HepG2 (cell line): ENCODE measurements at regions not wholly inside any gene's neighbourhood (a gene's known extent, or its start where the extent isn't known, plus 50 kb on each side); places are given as distances from the start of the nearest gene placed in this dataset.

Experiments used
- ATAC-seq: fragments of 200-7000 bp; cut with Tn5 transposase; 3 replicates; pipeline ENCODE4 v1.9.1; 2020; ENCODE audit warnings: mild to moderate bottlenecking, moderate library complexity
- BruUV-seq: library from RNA; stranded (reverse); fragments of 400-500 nt; replicated peaks from 2 replicates; lab custom pipeline; 2021; lab: Mats Ljungman, UMichigan
- CTCF ChIA-PET: fragments of 300-600 bp; formaldehyde crosslinking; extraction: SDS; loops from one replicate; lab custom pipeline; 2021; ENCODE audit warnings: low total read pairs, inconsistent platforms, low intra/inter-chr PET ratio; lab: Yijun Ruan, JAX
- POLR2A ChIA-PET: fragments of 350-600 bp; sonication (Branson Sonifier 250); formaldehyde crosslinking; loops from one replicate; lab custom pipeline; 2020; ENCODE audit warnings: antibody characterized with exemption, inconsistent platforms; lab: Yijun Ruan, JAX
- DNase-seq: peaks from one replicate; pipeline ENCODE4 v3.0.0-alpha.2; 2015; ENCODE audit warnings: low spot score
- FAIRE-seq: peaks from 3 replicates; lab custom pipeline; 2011; peaks lifted over from hg19 to GRCh38; lab: Jason Lieb, UNC
- H2AFZ ChIP-seq: one replicate; pipeline ENCODE4 v1.6.1; 2011; ENCODE audit warnings: low read length, inconsistent platforms
- H3K27ac ChIP-seq: fragments of 300-600 bp; 3 replicates; pipeline ENCODE4 v1.8.0; 2011; ENCODE audit warnings: mixed run types, mild to moderate bottlenecking, mixed read lengths, low read length, inconsistent platforms; ENCODE audit not compliant: insufficient read depth; ENCODE audit errors: extremely low read length
- H3K27me3 ChIP-seq, 2 experiments: fragments of 200-600 bp in 1 of 2; 2 replicates in 1 of 2; 3 replicates in 1 of 2; pipeline versions ENCODE4 v1.6.0 to v1.8.0; 2011; ENCODE audit warnings: low read length in 2 of 2, mild to moderate bottlenecking in 2 of 2, moderate library complexity in 2 of 2, inconsistent platforms in 1 of 2; ENCODE audit not compliant: insufficient read depth in 2 of 2, control insufficient read depth in 1 of 2
- H3K36me3 ChIP-seq, 2 experiments: fragments of 200-600 bp in 1 of 2; replicated peaks in 1 of 2; 2 replicates in 1 of 2; 3 replicates in 1 of 2; pipeline versions ENCODE4 v1.5.1 to v1.8.0; 2011; ENCODE audit warnings: low read length in 2 of 2, inconsistent platforms in 1 of 2; ENCODE audit not compliant: insufficient read depth in 2 of 2, control insufficient read depth in 1 of 2
- H3K4me1 ChIP-seq: 2 replicates; pipeline ENCODE4 v1.5.1; 2012; ENCODE audit warnings: low read length, inconsistent platforms; ENCODE audit not compliant: insufficient read depth
- H3K4me2 ChIP-seq: 2 replicates; pipeline ENCODE4 v1.6.0; 2011; ENCODE audit warnings: low read depth, low read length, inconsistent platforms
- H3K4me3 ChIP-seq, 3 experiments: fragments of 200-600 bp in 1 of 3; sonication (generic), shearing (Covaris generic) in 1 of 3; replicated peaks in 1 of 3; 2 replicates each; pipeline ENCODE4 v1.5.1; 2011 to 2016; ENCODE audit warnings: low read length in 3 of 3, inconsistent platforms in 2 of 3, low read depth in 2 of 3, mild to moderate bottlenecking in 2 of 3, control low read depth in 1 of 3, mixed read lengths in 1 of 3; ENCODE audit not compliant: insufficient read depth in 1 of 3
- H3K79me2 ChIP-seq: one replicate; pipeline ENCODE4 v1.6.1; 2011; ENCODE audit warnings: low read length, inconsistent platforms; ENCODE audit not compliant: insufficient read depth
- H3K9ac ChIP-seq: 2 replicates; pipeline ENCODE4 v1.6.0; 2011; ENCODE audit warnings: mild to moderate bottlenecking, low read depth, low read length, inconsistent platforms; ENCODE audit not compliant: insufficient read depth
- H3K9me3 ChIP-seq: 2 replicates; pipeline ENCODE4 v1.5.1; 2012; ENCODE audit warnings: mild to moderate bottlenecking, low read length
- H4K20me1 ChIP-seq: 2 replicates; pipeline ENCODE4 v1.6.0; 2011; ENCODE audit warnings: inconsistent platforms, mild to moderate bottlenecking, low read length, moderate library complexity; ENCODE audit not compliant: insufficient read depth
- GABPB1 ChIP-seq: IDR thresholded peaks from 2 replicates; pipeline ENCODE4 v1.6.1; 2016; ENCODE audit warnings: mild to moderate bottlenecking, missing genetic modification reagents, moderate library complexity, missing compliant biosample characterization
- HNRNPH1 ChIP-seq: fragments of 200-400 bp; formaldehyde crosslinking; optimal IDR thresholded peaks from 2 replicates; pipeline ENCODE3; 2017; ENCODE audit warnings: mild to moderate bottlenecking, low read depth, low read length
- POLR2AphosphoS5 ChIP-seq: IDR thresholded peaks from 2 replicates; pipeline ENCODE4 v1.6.1; 2012; ENCODE audit warnings: low read depth, low read length
- SP1 ChIP-seq, 2 experiments: fragments of 450-650 bp in 1 of 2; sonication (generic) in 1 of 2; formaldehyde crosslinking in 1 of 2; IDR thresholded peaks; 2 replicates each; pipeline versions ENCODE4 v1.4.0 to v1.6.1; 2016 to 2020; ENCODE audit warnings: missing genetic modification reagents in 1 of 2
- TFAP4 ChIP-seq: sonication (generic); IDR thresholded peaks from 2 replicates; pipeline ENCODE4 v1.6.1; 2016; ENCODE audit warnings: low read depth, borderline replicate concordance
- ZNF564 ChIP-seq: sonication (generic); formaldehyde crosslinking; IDR thresholded peaks from 2 replicates; pipeline ENCODE4 v1.8.1; 2023; ENCODE audit warnings: mild to moderate bottlenecking, missing genetic modification reagents
- ZNF737 ChIP-seq: sonication (generic); formaldehyde crosslinking; IDR thresholded peaks from 2 replicates; pipeline ENCODE4 v1.5.0; 2020; ENCODE audit warnings: missing genetic modification reagents, mild to moderate bottlenecking, borderline replicate concordance
- ZNF782 ChIP-seq: sonication (generic); formaldehyde crosslinking; IDR thresholded peaks from 2 replicates; pipeline ENCODE4 v1.4.0; 2020; ENCODE audit warnings: missing genetic modification reagents, mild to moderate bottlenecking, borderline replicate concordance
- ZNF878 ChIP-seq: sonication (generic); formaldehyde crosslinking; IDR thresholded peaks from 2 replicates; pipeline ENCODE4 v1.8.1; 2023; ENCODE audit warnings: mild to moderate bottlenecking, missing genetic modification reagents, moderate library complexity
- ZSCAN12 ChIP-seq: sonication (generic); formaldehyde crosslinking; IDR thresholded peaks from 2 replicates; pipeline ENCODE4 v1.9.0; 2021; ENCODE audit warnings: mild to moderate bottlenecking, missing genetic modification reagents
- WGBS: methylation state at CpG from one replicate; pipeline ENCODE4 v1.1.6; 2017; ENCODE audit warnings: low lambda C conversion rate; 5-methylcytosine and 5-hydroxymethylcytosine counted together
- in situ Hi-C: cut with HindIII; loops from 2 replicates; pipeline ENCODE4 v1.10.0; 2017; ENCODE audit warnings: low pct_unique_long_range_greater_than_20kb; ENCODE audit not compliant: extremely low pct_ligation_motif_present
- intact Hi-C: fragments of 100-400 bp; cut with micrococcal nuclease; formaldehyde crosslinking; loops from one replicate; pipeline ENCODE4 v1.10.0; 2022; ENCODE audit not compliant: unreplicated experiment
- TF ChIP-seq, protein P1 (sequence below), 2 experiments: fragments of 450-650 bp in 1 of 2; sonication (generic) in 1 of 2; formaldehyde crosslinking; IDR thresholded peaks; 2 replicates each; pipeline versions ENCODE4 v1.5.0 to v1.8.0; 2020 to 2022; ENCODE audit warnings: mild to moderate bottlenecking in 1 of 2, missing genetic modification reagents in 1 of 2
- TF ChIP-seq, protein P2 (sequence below): sonication (generic); formaldehyde crosslinking; IDR thresholded peaks from 2 replicates; pipeline ENCODE4 v1.5.0; 2020; ENCODE audit warnings: mild to moderate bottlenecking, missing genetic modification reagents, borderline replicate concordance
- TF ChIP-seq, protein P3 (sequence below): sonication (generic); formaldehyde crosslinking; IDR thresholded peaks from 2 replicates; pipeline ENCODE4 v1.5.0; 2020; ENCODE audit warnings: missing genetic modification reagents
- TF ChIP-seq, protein P4 (sequence below): sonication (generic); formaldehyde crosslinking; IDR thresholded peaks from 2 replicates; pipeline ENCODE4 v1.4.0; 2020; ENCODE audit warnings: mild to moderate bottlenecking, low read depth, missing genetic modification reagents
- TF ChIP-seq, protein P5 (sequence below): sonication (generic); formaldehyde crosslinking; IDR thresholded peaks from 2 replicates; pipeline ENCODE4 v1.4.0; 2020; ENCODE audit warnings: missing genetic modification reagents

DNA sequence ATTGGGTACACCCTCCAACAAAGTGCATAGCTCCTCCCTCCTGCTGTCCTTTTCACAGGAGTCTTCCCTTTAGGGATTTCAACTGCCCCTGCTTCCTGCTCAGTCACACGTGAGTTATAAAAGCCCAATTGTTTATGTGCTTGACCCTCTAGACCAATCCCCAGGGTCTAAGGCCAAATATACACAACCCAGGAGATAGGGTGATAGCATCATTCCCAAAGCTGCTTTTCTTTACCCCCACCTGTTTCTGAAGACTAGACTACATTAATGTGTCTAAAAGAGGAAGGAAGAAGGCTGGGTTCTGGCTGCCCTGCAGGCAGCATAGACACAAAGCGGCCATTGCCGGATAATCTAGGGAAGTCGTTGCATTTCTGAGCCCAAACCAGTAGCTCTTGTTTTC, 526.7 kb upstream of the FRG1 start:
- no peak for DNase-seq
- ChIA-PET CTCF (no interaction called here), POLR2A (no interaction called here)
- H3K4me3 ChIP-seq: no peak overlapping the region
- TF ChIP-seq ZNF782 (no peak), POLR2AphosphoS5 (no peak), ZNF564 (CRISPR knock-in tag) (no peak), ZNF737 (no peak), GABPB1 (CRISPR knock-in tag) (no peak), ZNF878 (CRISPR knock-in tag) (no peak), SP1 (IDR thresholded peaks at IDR 0.05) (no peak), SP1 (CRISPR knock-in tag; IDR thresholded peaks at IDR 0.05) (no peak), HNRNPH1 (no peak), ZSCAN12 (CRISPR knock-in tag) (no peak), TFAP4 (no peak)
- TF ChIP-seq, protein P1, sequence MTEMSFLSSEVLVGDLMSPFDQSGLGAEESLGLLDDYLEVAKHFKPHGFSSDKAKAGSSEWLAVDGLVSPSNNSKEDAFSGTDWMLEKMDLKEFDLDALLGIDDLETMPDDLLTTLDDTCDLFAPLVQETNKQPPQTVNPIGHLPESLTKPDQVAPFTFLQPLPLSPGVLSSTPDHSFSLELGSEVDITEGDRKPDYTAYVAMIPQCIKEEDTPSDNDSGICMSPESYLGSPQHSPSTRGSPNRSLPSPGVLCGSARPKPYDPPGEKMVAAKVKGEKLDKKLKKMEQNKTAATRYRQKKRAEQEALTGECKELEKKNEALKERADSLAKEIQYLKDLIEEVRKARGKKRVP (CRISPR knock-in tag; IDR thresholded peaks at IDR 0.05): no peak
- TF ChIP-seq, protein P2, sequence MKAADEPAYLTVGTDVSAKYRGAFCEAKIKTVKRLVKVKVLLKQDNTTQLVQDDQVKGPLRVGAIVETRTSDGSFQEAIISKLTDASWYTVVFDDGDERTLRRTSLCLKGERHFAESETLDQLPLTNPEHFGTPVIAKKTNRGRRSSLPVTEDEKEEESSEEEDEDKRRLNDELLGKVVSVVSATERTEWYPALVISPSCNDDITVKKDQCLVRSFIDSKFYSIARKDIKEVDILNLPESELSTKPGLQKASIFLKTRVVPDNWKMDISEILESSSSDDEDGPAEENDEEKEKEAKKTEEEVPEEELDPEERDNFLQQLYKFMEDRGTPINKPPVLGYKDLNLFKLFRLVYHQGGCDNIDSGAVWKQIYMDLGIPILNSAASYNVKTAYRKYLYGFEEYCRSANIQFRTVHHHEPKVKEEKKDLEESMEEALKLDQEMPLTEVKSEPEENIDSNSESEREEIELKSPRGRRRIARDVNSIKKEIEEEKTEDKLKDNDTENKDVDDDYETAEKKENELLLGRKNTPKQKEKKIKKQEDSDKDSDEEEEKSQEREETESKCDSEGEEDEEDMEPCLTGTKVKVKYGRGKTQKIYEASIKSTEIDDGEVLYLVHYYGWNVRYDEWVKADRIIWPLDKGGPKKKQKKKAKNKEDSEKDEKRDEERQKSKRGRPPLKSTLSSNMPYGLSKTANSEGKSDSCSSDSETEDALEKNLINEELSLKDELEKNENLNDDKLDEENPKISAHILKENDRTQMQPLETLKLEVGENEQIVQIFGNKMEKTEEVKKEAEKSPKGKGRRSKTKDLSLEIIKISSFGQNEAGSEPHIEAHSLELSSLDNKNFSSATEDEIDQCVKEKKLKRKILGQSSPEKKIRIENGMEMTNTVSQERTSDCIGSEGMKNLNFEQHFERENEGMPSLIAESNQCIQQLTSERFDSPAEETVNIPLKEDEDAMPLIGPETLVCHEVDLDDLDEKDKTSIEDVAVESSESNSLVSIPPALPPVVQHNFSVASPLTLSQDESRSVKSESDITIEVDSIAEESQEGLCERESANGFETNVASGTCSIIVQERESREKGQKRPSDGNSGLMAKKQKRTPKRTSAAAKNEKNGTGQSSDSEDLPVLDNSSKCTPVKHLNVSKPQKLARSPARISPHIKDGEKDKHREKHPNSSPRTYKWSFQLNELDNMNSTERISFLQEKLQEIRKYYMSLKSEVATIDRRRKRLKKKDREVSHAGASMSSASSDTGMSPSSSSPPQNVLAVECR (CRISPR knock-in tag): no peak
- TF ChIP-seq, protein P3, sequence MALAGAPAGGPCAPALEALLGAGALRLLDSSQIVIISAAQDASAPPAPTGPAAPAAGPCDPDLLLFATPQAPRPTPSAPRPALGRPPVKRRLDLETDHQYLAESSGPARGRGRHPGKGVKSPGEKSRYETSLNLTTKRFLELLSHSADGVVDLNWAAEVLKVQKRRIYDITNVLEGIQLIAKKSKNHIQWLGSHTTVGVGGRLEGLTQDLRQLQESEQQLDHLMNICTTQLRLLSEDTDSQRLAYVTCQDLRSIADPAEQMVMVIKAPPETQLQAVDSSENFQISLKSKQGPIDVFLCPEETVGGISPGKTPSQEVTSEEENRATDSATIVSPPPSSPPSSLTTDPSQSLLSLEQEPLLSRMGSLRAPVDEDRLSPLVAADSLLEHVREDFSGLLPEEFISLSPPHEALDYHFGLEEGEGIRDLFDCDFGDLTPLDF (CRISPR knock-in tag): no peak
- TF ChIP-seq, protein P4, sequence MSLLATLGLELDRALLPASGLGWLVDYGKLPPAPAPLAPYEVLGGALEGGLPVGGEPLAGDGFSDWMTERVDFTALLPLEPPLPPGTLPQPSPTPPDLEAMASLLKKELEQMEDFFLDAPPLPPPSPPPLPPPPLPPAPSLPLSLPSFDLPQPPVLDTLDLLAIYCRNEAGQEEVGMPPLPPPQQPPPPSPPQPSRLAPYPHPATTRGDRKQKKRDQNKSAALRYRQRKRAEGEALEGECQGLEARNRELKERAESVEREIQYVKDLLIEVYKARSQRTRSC (CRISPR knock-in tag): no peak
- TF ChIP-seq, protein P5, sequence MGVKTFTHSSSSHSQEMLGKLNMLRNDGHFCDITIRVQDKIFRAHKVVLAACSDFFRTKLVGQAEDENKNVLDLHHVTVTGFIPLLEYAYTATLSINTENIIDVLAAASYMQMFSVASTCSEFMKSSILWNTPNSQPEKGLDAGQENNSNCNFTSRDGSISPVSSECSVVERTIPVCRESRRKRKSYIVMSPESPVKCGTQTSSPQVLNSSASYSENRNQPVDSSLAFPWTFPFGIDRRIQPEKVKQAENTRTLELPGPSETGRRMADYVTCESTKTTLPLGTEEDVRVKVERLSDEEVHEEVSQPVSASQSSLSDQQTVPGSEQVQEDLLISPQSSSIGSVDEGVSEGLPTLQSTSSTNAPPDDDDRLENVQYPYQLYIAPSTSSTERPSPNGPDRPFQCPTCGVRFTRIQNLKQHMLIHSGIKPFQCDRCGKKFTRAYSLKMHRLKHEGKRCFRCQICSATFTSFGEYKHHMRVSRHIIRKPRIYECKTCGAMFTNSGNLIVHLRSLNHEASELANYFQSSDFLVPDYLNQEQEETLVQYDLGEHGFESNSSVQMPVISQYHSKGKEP (CRISPR knock-in tag): no peak
- H3K79me2 ChIP-seq: no peaks in the 10 kb centered on the region
- no peaks in the 10 kb centered on the region for H3K9me3 ChIP-seq
- in situ Hi-C loops (no loop called here), intact Hi-C loops (no loop called here)
- no peaks in the 10 kb centered on the region for H3K27me3 ChIP-seq
- no peaks in the 10 kb centered on the region for H3K4me1 ChIP-seq
- 18% methylated on average over 4 of the region's 4 CpGs for WGBS
- no peaks in the 10 kb centered on the region for H3K36me3 ChIP-seq
- ATAC-seq: no peak
- no peak overlapping the region for H3K27ac ChIP-seq
- H2AFZ ChIP-seq: no peak overlapping the region
- H4K20me1 ChIP-seq: no peaks in the 10 kb centered on the region
- no peak for FAIRE-seq
- H3K9ac ChIP-seq: no peak overlapping the region
- no TSS peak for BruUV-seq
- H3K4me2 ChIP-seq: no peak overlapping the region
